ENCODE measurements at regions not wholly inside any gene's neighbourhood (a gene's known extent, or its start where the extent isn't known, plus 50 kb on each side); places are given as distances from the start of the nearest gene placed in this dataset.

DNA sequence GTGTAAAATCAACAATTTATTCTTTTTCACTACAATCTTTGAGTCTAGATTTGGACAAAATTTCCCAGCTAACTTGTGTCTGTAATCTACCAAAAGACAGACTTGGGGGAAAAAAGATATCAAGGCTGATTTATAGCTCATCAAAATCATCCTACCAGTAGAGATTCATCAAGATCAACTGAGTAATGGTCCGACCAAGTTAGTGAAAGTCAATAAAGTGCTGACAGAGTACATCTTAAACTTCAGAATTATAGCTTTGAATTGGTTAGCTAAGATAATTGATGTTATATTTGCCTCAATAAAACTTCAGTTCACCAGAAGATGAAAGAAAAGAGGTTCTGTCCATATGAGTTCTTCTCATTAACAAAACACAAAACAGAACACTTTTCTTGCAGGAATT lies 207.1 kb upstream of the KYNU start:
- H3K36me3 ChIP-seq (ENCODE audit: control insufficient read depth, insufficient read depth, low read length): no peaks in the 10 kb centered on the region
- H3K9ac ChIP-seq (ENCODE audit: insufficient read depth, low read length): no peak overlapping the region

DNA sequence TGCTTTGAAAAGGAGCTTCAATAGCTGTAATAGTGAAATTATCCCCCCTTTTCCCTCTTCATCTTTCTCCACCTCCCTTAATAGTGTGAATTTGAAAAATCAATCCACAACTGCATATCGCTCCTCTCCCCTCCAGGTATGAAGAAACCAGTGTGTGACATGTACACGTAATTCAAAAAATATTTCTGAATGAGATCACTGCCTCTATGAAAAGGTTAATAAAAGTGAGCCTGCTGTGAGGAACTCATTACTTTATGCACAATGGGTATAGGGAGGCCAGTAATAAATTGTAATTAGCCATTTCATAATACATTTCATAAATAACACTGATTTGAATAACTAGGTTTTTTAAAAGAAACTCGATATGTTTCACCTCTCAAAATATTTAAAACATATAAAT lies 209.0 kb upstream of the KYNU start:
- Histone ChIP-seq H3K36me3 (ENCODE audit: control insufficient read depth, insufficient read depth, low read length) (no peaks in the 10 kb centered on the region), H3K27me3 (ENCODE audit: control insufficient read depth, insufficient read depth, low read length) (no peaks in the 10 kb centered on the region), H2AFZ (ENCODE audit: low read length) (no peak overlapping the region), H3K9me3 (ENCODE audit: control insufficient read depth, insufficient read depth, low read depth, low read length) (no peaks in the 10 kb centered on the region), H4K20me1 (ENCODE audit: control insufficient read depth, extremely low read depth, insufficient read depth, low read length) (no peaks in the 10 kb centered on the region), H3K4me3 (replicated peaks in 1 of 4; ENCODE audit: control extremely low read depth in 1 of 4, insufficient read depth in 1 of 4, low read depth in 3 of 4, low read length in 4 of 4) (no peak overlapping the region), H3K4me2 (ENCODE audit: extremely low read depth, insufficient read depth, low read length) (no peak overlapping the region), H3K9ac (ENCODE audit: insufficient read depth, low read length) (no peak overlapping the region), H3K4me1 (ENCODE audit: control insufficient read depth, extremely low read depth, insufficient read depth, low read length) (no peaks in the 10 kb centered on the region), H3K27ac (ENCODE audit: insufficient read depth, low read length) (no peak overlapping the region), H3K79me2 (ENCODE audit: control insufficient read depth, insufficient read depth, low read length) (no peaks in the 10 kb centered on the region)
- DNase-seq (ENCODE audit: low read depth in 2 of 2): no peak
- TF ChIP-seq CTCF (conservative IDR thresholded peaks at IDR 0.05 in 1 of 2, IDR thresholded peaks at IDR 0.05 in 1 of 2; ENCODE audit: low read depth in 1 of 2, low read length in 2 of 2) (no peak), EZH2 (IDR thresholded peaks at IDR 0.05; ENCODE audit: low read length, missing control alignments) (no peak)

More for the DNA sequence above, 207.1 kb upstream of the KYNU start:
- no peaks in the 10 kb centered on the region for H4K20me1 ChIP-seq (ENCODE audit: control insufficient read depth, extremely low read depth, insufficient read depth, low read length)
- no peak overlapping the region for H2AFZ ChIP-seq (ENCODE audit: low read length)
- DNase-seq (ENCODE audit: low read depth in 2 of 2): no peak
- H3K4me2 ChIP-seq (ENCODE audit: extremely low read depth, insufficient read depth, low read length): no peak overlapping the region
- no peak overlapping the region for H3K27ac ChIP-seq (ENCODE audit: insufficient read depth, low read length)
- no peaks in the 10 kb centered on the region for H3K27me3 ChIP-seq (ENCODE audit: control insufficient read depth, insufficient read depth, low read length)
- no peaks in the 10 kb centered on the region for H3K9me3 ChIP-seq (ENCODE audit: control insufficient read depth, insufficient read depth, low read depth, low read length)
- no peaks in the 10 kb centered on the region for H3K4me1 ChIP-seq (ENCODE audit: control insufficient read depth, extremely low read depth, insufficient read depth, low read length)
- no peak for TF ChIP-seq EZH2 (IDR thresholded peaks at IDR 0.05; ENCODE audit: low read length, missing control alignments)
- no peak for TF ChIP-seq CTCF (conservative IDR thresholded peaks at IDR 0.05 in 1 of 2, IDR thresholded peaks at IDR 0.05 in 1 of 2; ENCODE audit: low read depth in 1 of 2, low read length in 2 of 2)
- H3K79me2 ChIP-seq (ENCODE audit: control insufficient read depth, insufficient read depth, low read length): no peaks in the 10 kb centered on the region
- H3K4me3 ChIP-seq (replicated peaks in 1 of 4; ENCODE audit: control extremely low read depth in 1 of 4, insufficient read depth in 1 of 4, low read depth in 3 of 4, low read length in 4 of 4): no peak overlapping the region

- Histone ChIP-seq H3K36me3 (ENCODE audit: control insufficient read depth, insufficient read depth, low read length) (no peaks in the 10 kb centered on the region), H3K4me2 (ENCODE audit: extremely low read depth, insufficient read depth, low read length) (no peak overlapping the region), H3K9me3 (ENCODE audit: control insufficient read depth, insufficient read depth, low read depth, low read length) (no peaks in the 10 kb centered on the region), H2AFZ (ENCODE audit: low read length) (no peak overlapping the region), H3K79me2 (ENCODE audit: control insufficient read depth, insufficient read depth, low read length) (no peaks in the 10 kb centered on the region), H3K27me3 (ENCODE audit: control insufficient read depth, insufficient read depth, low read length) (no peaks in the 10 kb centered on the region), H3K9ac (ENCODE audit: insufficient read depth, low read length) (no peak overlapping the region), H3K4me3 (replicated peaks in 1 of 4; ENCODE audit: control extremely low read depth in 1 of 4, insufficient read depth in 1 of 4, low read depth in 3 of 4, low read length in 4 of 4) (no peak overlapping the region), H4K20me1 (ENCODE audit: control insufficient read depth, extremely low read depth, insufficient read depth, low read length) (no peaks in the 10 kb centered on the region), H3K4me1 (ENCODE audit: control insufficient read depth, extremely low read depth, insufficient read depth, low read length) (no peaks in the 10 kb centered on the region), H3K27ac (ENCODE audit: insufficient read depth, low read length) (no peak overlapping the region)
- TF ChIP-seq CTCF (conservative IDR thresholded peaks at IDR 0.05 in 1 of 2, IDR thresholded peaks at IDR 0.05 in 1 of 2; ENCODE audit: low read depth in 1 of 2, low read length in 2 of 2) (no peak), EZH2 (IDR thresholded peaks at IDR 0.05; ENCODE audit: low read length, missing control alignments) (no peak)
- DNase-seq (ENCODE audit: low read depth in 2 of 2): no peak
These were observed 212.2 kb upstream of the KYNU start for GRCh38 chr2:142665241-142665640.
